ENCODE measurements at regions not wholly inside any gene's neighbourhood (a gene's known extent, or its start where the extent isn't known, plus 50 kb on each side); places are given as distances from the start of the nearest gene placed in this dataset.

GRCh38 chr7:156002362-156003066 lies 190.3 kb upstream of the SHH start:
- H3K4me3 ChIP-seq (ENCODE audit: low read depth, low read length), result no peak overlapping the region
- in situ Hi-C loops (cut with HindIII; ENCODE audit: low sequenced_read_pairs), result no loop called here
- no peak for DNase-seq (ENCODE audit: low read depth)
- no peak for TF ChIP-seq CTCF (IDR thresholded peaks at IDR 0.05; ENCODE audit: low read depth, low read length, missing control alignments)

- in situ Hi-C loops (cut with HindIII; ENCODE audit: low sequenced_read_pairs), result no loop called here
- no peak overlapping the region for H3K4me3 ChIP-seq (ENCODE audit: low read depth, low read length)
- no peak for DNase-seq (ENCODE audit: low read depth)
- TF ChIP-seq CTCF (IDR thresholded peaks at IDR 0.05; ENCODE audit: low read depth, low read length, missing control alignments), result no peak
Measured at GRCh38 chr7:156001496-156002260, 189.4 kb upstream of the SHH start.

- TF ChIP-seq CTCF (IDR thresholded peaks at IDR 0.05; ENCODE audit: low read depth, low read length, missing control alignments), result no peak
- DNase-seq (ENCODE audit: low read depth), result no peak
- H3K4me3 ChIP-seq (ENCODE audit: low read depth, low read length), result no peak overlapping the region
- in situ Hi-C loops (cut with HindIII; ENCODE audit: low sequenced_read_pairs), result no loop called here
Measured at GRCh38 chr7:156000601-156001396, 188.5 kb upstream of the SHH start.

GRCh38 chr7:155999631-156000489 lies 187.6 kb upstream of the SHH start:
- no peak overlapping the region for H3K4me3 ChIP-seq (ENCODE audit: low read depth, low read length)
- in situ Hi-C loops (cut with HindIII; ENCODE audit: low sequenced_read_pairs), result no loop called here

GRCh38 chr7:155998766-155999630 lies 186.7 kb upstream of the SHH start:
- no peak for DNase-seq (ENCODE audit: low read depth)
- in situ Hi-C loops (cut with HindIII; ENCODE audit: low sequenced_read_pairs), result no loop called here
- no peak for TF ChIP-seq CTCF (IDR thresholded peaks at IDR 0.05; ENCODE audit: low read depth, low read length, missing control alignments)
- H3K4me3 ChIP-seq (ENCODE audit: low read depth, low read length), result no peak overlapping the region

More at GRCh38 chr7:155999631-156000489, 187.6 kb upstream of the SHH start:
- no peak for DNase-seq (ENCODE audit: low read depth)
- no peak for TF ChIP-seq CTCF (IDR thresholded peaks at IDR 0.05; ENCODE audit: low read depth, low read length, missing control alignments)

Data from astrocyte of the cerebellum (primary cell).